PFSK-1 (cell line): ENCODE measurements at regions not wholly inside any gene's neighbourhood (a gene's known extent, or its start where the extent isn't known, plus 50 kb on each side); places are given as distances from the start of the nearest gene placed in this dataset.

Source experiments
- FOXP2 ChIP-seq: optimal IDR thresholded peaks from 2 replicates; pipeline ENCODE3; 2011; ENCODE audit warnings: borderline replicate concordance, control low read depth, inconsistent platforms; ENCODE audit not compliant: insufficient read depth; ENCODE audit errors: extremely low read length, extremely low read depth
- POLR2AphosphoS5 ChIP-seq: IDR thresholded peaks from 2 replicates; pipeline ENCODE4 v1.6.1; 2012; ENCODE audit warnings: low read depth, mild to moderate bottlenecking, control low read depth, low read length, moderate library complexity
- REST ChIP-seq, 2 experiments: IDR thresholded peaks; 2 replicates each; pipeline versions ENCODE4 v1.6.1 to v1.8.0; 2011 to 2012; ENCODE audit warnings: low read depth in 2 of 2, low read length in 2 of 2, control low read depth in 1 of 2, inconsistent platforms in 1 of 2, mild to moderate bottlenecking in 1 of 2, moderate library complexity in 1 of 2; ENCODE audit not compliant: insufficient read depth in 1 of 2
- TAF1 ChIP-seq: IDR thresholded peaks from 2 replicates; pipeline ENCODE4 v1.6.1; 2012; ENCODE audit warnings: low read length, control low read depth, borderline replicate concordance; ENCODE audit not compliant: insufficient read depth

DNA sequence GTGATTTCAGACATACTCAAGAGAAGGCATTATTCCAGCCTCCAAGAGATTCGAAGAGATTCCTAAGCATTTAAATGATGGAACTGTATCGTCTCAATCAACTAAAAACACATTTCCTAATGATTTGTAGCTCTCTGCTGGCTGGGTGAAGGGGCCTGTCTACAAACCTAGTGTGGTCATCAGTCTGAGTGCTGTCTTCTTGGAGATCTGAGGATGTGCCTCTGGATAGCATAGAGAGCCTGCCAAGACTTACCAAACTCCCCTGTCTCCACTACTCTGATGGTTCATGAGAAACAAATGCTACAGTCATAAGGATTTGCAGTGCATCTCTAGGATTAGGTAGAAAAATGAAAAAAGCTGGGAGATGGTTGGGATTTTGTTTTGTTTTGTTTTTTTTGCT lies 176.9 kb upstream of the CITED2 start:
- TF ChIP-seq POLR2AphosphoS5: no peak
- TF ChIP-seq FOXP2: no peak
- TF ChIP-seq REST (IDR thresholded peaks at IDR 0.05; ENCODE audit: insufficient read depth in 1 of 2, low read depth in 2 of 2, low read length in 2 of 2): no peak
- TF ChIP-seq TAF1: no peak
